NOMO-1 treated with DMSO at 0.1 percent for 48 hours (cell line): ENCODE measurements at regions not wholly inside any gene's neighbourhood (a gene's known extent, or its start where the extent isn't known, plus 50 kb on each side); places are given as distances from the start of the nearest gene placed in this dataset.

Source experiments
- DNase-seq: peaks from one replicate; lab custom pipeline; 2025; ENCODE audit not compliant: unreplicated experiment; lab: John Stamatoyannopoulos, UW

- DNase-seq, result no peak
Observed at GRCh38 chr4:18934197-18934596, 912.6 kb upstream of the LCORL start.

DNA sequence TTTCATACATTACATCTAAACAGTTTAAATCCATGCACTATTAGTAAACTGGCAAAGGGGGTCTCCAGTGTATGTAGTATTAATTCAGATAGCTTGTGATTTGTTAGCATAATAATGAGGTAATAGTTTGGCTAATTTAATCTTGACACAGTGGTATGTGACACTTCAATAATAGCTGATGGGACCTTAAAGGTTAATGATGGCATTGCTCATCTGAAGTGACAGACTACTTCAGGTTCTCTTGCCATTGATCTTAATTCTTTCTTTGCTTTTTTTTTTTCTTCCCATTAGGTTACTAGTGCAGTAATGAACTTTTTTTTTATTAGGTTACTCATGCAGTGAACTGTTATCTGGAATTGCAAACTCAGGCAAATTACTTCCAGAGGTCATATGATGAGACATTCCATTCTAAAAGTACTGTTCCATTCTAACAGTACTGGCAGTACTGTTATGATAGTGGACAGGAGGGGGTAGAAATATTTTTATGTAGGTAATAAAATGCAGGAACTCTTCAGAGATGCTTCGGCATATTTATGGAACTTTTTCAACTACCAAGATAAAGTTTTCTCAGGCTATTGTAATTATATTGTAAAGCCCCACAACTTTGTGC lies 911.3 kb upstream of the LCORL start:
- DNase-seq, result no peak

GRCh38 chr4:18931643-18932377 lies 910.3 kb upstream of the LCORL start:
- DNase-seq, result no peak

GRCh38 chr4:18930487-18930886 lies 908.9 kb upstream of the LCORL start:
- no peak for DNase-seq

GRCh38 chr4:18923496-18924161 lies 902.1 kb upstream of the LCORL start:
- DNase-seq, result no peak

- no peak for DNase-seq
Observed at GRCh38 chr4:18917689-18918088, 896.1 kb upstream of the LCORL start.

GRCh38 chr4:18914182-18914581 lies 892.6 kb upstream of the LCORL start:
- DNase-seq, result no peak

GRCh38 chr4:18894928-18895327 lies 873.4 kb upstream of the LCORL start:
- DNase-seq, result no peak

DNA sequence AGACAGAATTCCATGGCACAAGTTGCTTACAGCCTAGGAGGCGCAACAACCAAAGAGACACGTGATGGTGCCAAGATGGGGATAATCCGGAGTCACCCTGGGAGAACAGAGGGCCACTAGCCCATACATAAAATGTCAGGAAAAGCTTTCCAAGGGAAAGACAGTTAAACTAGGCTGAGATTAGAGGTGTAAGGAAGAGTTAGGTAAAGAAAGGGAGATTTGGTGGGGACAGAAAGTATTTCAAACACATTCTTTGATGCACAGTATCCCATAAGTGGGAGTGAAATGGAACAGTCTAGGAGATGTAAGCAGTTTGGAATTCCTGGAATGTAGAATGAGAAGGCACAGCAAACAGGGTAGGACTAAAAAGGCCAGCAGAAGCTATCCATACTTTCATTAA lies 860.9 kb upstream of the LCORL start:
- no peak for DNase-seq

GRCh38 chr4:18881556-18881955 lies 860.0 kb upstream of the LCORL start:
- no peak for DNase-seq

- DNase-seq, result no peak
Observed at GRCh38 chr4:18880871-18881270, 859.3 kb upstream of the LCORL start.

- no peak for DNase-seq
Observed at GRCh38 chr4:18878561-18878960, 857.0 kb upstream of the LCORL start.

- DNase-seq, result no peak
Observed at GRCh38 chr4:18869166-18869565, 847.6 kb upstream of the LCORL start.

DNA sequence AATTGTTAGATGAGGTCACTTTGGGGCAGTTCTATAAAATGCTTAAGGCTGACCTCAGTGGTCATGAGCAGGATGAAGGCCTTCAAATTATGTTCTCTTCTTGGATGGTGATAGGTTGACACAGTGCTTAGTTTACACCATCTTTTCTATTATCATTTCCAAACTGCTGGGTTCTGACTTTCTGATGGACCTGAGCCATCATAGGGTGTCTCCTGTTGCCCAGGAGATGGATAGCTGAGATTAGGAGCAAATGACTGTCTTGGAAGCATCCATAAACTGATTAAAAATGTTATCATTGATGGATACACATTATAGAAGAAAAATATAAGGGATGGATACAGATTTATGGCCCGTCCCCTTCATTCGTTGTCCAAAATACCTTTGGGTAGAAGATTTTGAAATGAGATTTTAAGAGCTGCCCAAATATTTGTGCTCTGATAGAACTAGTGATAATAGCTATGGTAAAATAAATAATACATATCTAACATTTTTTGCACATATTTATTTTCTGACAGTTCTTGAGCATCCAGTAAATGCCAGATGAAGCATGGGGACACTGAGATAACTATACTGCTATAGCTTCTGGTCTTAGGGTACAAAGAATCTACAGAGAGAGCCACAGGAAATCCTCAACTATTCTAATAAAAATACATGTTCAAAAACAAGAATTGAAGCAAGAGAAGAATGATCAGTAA lies 839.4 kb upstream of the LCORL start:
- DNase-seq, result no peak

- no peak for DNase-seq
Observed at GRCh38 chr4:18859468-18859867, 837.9 kb upstream of the LCORL start.

DNA sequence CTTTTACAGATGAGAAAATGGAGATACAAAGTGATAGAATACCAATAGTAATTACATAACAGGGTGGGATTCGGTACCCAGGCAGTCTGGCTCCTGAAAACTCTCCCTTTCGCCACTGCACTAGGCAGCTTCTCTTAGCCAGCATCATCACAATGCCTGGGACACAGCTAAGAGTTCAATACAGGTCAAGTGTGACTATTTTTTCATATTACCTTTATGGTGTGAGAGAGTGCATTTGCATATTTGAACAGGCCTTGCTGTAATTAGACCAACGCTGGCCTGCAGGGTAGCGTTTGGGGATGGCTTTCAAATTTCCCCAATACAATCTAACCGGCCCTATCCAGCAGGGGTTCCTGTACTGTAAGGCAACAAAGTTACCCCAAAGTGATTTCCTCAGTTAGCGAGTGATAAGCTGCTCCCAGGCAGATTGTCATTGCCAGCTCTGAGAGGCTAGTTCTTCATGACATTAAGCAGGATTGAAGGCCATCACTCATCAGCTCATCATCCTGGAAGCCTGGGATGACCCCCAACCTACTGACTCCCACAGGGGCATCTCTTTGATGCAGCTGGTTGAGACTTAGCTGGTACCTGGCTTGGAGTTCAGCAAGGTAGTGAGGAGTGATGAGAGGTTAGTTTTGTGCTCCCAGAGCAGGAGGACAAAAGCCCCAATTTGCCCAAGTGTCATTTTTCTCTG lies 836.8 kb upstream of the LCORL start:
- DNase-seq, result no peak

GRCh38 chr4:18850867-18851266 lies 829.3 kb upstream of the LCORL start:
- no peak for DNase-seq

DNA sequence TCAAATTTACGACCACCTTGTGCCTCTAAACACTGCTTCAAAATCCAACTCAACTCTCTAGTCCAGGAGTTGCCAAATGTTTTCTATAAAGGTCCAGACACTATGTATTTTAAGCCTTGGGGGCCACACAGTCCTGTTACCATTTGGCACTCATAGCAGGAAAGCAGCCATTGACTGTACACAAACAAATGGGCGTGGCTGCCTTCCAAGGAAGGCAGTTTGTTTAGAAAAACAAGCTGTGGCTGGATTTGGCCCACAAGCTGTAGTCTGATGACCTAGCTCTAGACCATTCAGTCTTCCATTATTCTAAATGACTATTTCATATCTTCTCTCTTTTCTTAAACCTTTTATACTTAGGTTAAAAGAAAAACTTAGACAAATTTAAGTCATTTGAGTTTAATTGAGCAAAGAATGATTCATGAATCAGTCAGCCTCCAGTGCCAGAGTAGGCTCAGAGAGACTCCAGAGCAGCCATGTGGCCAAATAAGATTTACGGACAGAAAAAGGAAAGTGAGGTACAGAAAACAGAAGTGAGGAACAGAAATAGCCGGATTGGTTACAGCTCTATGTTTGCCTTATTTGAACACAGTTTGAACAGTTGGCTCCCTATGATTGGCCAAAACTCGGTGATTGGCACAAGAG lies 825.8 kb upstream of the LCORL start:
- DNase-seq, result no peak

GRCh38 chr4:18846313-18846712 lies 824.8 kb upstream of the LCORL start:
- no peak for DNase-seq

DNA sequence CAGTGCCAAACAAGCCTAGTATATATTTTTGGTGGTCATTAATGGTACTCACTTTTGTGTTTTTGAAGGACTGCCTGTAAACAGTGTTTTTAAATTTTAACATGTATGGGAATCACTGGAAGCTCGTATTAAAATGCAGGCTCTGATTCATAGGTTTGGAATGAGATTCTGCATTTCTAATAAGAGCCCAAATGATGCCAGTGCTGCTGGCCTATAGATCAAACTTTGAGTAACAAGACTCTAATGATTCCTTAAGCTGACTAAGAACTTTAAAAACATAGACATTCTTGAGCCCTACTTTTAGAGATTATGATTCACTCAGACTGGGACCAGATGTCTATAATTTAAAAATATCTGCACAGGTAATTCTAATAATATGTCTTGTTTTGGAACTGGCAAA lies 823.2 kb upstream of the LCORL start:
- no peak for DNase-seq

DNA sequence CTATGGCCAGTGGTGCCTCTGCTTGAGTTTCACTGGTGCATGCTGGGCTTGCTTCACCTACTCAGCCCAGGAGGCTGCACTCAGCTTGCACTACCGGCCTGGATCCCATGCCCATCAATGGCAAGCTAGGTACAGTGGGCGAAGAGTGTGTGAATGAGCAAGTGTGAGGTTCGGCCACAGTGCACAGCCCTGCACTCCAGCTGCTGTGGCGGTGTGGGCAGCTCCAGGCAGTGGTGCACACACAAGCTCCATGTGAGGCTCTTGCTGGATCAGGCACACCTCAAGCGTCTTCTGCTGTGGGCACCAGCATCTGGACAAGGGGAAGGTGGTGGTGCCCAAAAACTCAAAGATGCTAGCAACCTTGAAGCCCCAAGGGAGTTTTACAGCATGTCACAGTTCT lies 820.9 kb upstream of the LCORL start:
- DNase-seq, result no peak
